ENCODE measurements at regions not wholly inside any gene's neighbourhood (a gene's known extent, or its start where the extent isn't known, plus 50 kb on each side); places are given as distances from the start of the nearest gene placed in this dataset.

DNA sequence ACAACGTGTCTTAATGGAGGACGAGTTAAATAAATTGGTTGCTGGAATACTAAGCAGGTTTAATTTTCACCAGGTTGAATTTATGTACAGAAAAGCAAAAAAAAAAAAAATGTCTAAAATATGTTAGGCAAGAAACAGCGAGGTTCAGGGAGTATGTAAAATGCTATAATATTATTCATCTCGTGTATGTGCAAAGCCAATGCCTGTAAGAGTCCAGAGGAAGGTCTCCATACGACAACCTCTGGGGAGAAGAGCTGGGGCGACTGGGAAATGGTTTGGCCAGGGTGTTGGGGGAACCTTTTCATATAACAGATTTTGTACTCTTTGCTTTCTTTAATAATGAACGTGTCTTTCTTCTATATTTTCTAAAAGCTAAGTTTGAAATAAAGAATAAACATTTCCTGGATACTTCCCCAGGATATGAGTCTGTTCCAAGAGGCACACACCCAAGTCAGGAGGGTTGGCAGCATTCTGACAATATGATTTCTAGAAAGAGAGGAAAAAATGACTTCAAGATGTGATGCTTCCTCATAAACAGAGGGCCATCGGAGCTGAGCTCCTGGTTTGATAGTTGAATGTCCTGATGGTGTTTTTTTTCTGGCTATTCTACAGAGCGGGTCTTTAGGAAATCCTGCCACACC lies 208.6 kb upstream of the MGMT start:
- no peak for DNase-seq
- Histone ChIP-seq H4K20me1 (ENCODE audit: insufficient read depth) (no peaks in the 10 kb centered on the region), H3K27me3 (ENCODE audit: insufficient read depth) (no peaks in the 10 kb centered on the region), H3K4me3 (ENCODE audit: low read depth in 2 of 2, low read length in 1 of 2) (no peak overlapping the region), H3K9ac (no peak overlapping the region), H3K9me3 (peaks cover 16% of the 10 kb centered on the region; the same call in 1 of the 2 replicates), H3K79me2 (ENCODE audit: insufficient read depth) (no peaks in the 10 kb centered on the region), H3K27ac (ENCODE audit: low read depth in 2 of 2, low read length in 1 of 2) (no peak overlapping the region), H3K4me1 (ENCODE audit: control insufficient read depth in 1 of 2, insufficient read depth in 2 of 2, low read depth in 1 of 2, low read length in 1 of 2) (no peaks in the 10 kb centered on the region), H3K4me2 (no peak overlapping the region), H3K9me2 (no peaks in the 10 kb centered on the region), H2AFZ (ENCODE audit: low read depth) (no peak overlapping the region), H3K36me3 (replicated peaks in 1 of 2; ENCODE audit: control insufficient read depth in 1 of 2, insufficient read depth in 2 of 2, low read length in 1 of 2) (no peaks in the 10 kb centered on the region), H3F3A (replicated peaks; ENCODE audit: insufficient read depth) (no peaks in the 10 kb centered on the region)
- ChIA-PET CTCF (no interaction called here), POLR2A (no interaction called here)
- no peak for TF ChIP-seq RXRA (IDR thresholded peaks at IDR 0.05; ENCODE audit: borderline replicate concordance, low read depth)
- TF ChIP-seq USF1 (IDR thresholded peaks at IDR 0.05; ENCODE audit: borderline replicate concordance, low read depth): no peak
- TF ChIP-seq CHD2 (IDR thresholded peaks at IDR 0.05; ENCODE audit: low read length, partially characterized antibody): no peak
- WGBS (ENCODE audit: low lambda C conversion rate): 9% methylated on average over 9 of the region's 9 CpGs

- no peaks in the 10 kb centered on the region for H3K36me3 ChIP-seq (replicated peaks in 1 of 2; ENCODE audit: control insufficient read depth in 1 of 2, insufficient read depth in 2 of 2, low read length in 1 of 2)
- H2AFZ ChIP-seq (ENCODE audit: low read depth): no peak overlapping the region
- no peak overlapping the region for H3K9ac ChIP-seq
- no peaks in the 10 kb centered on the region for H3K79me2 ChIP-seq (ENCODE audit: insufficient read depth)
- H3K27ac ChIP-seq (ENCODE audit: low read depth in 2 of 2, low read length in 1 of 2): no peak overlapping the region
- H3F3A ChIP-seq (replicated peaks; ENCODE audit: insufficient read depth): no peaks in the 10 kb centered on the region
- no peak overlapping the region for H3K4me3 ChIP-seq (ENCODE audit: low read depth in 2 of 2, low read length in 1 of 2)
- H3K9me3 ChIP-seq: peaks cover 16% of the 10 kb centered on the region; the same call in 1 of the 2 replicates
- no peak for DNase-seq
- no peaks in the 10 kb centered on the region for H3K9me2 ChIP-seq
- H3K27me3 ChIP-seq (ENCODE audit: insufficient read depth): no peaks in the 10 kb centered on the region
- ChIA-PET CTCF (no interaction called here), POLR2A (no interaction called here)
- TF ChIP-seq JUND (IDR thresholded peaks at IDR 0.05): no peak
- no peak for TF ChIP-seq IRF3 (IDR thresholded peaks at IDR 0.05; ENCODE audit: low read depth, low read length)
- TF ChIP-seq TAF1 (IDR thresholded peaks at IDR 0.05; ENCODE audit: borderline replicate concordance, low read depth, low read length): no peak
- TF ChIP-seq GATA2 (CRISPR knock-in tag; IDR thresholded peaks at IDR 0.05): no peak
- TF ChIP-seq CHD2 (IDR thresholded peaks at IDR 0.05; ENCODE audit: low read length, partially characterized antibody): no peak
- TF ChIP-seq FOXM1 (IDR thresholded peaks at IDR 0.05; ENCODE audit: low read depth): no peak
- H3K4me1 ChIP-seq (ENCODE audit: control insufficient read depth in 1 of 2, insufficient read depth in 2 of 2, low read depth in 1 of 2, low read length in 1 of 2): no peaks in the 10 kb centered on the region
- no peak overlapping the region for H3K4me2 ChIP-seq
- no peaks in the 10 kb centered on the region for H4K20me1 ChIP-seq (ENCODE audit: insufficient read depth)
- 46% methylated on average over 9 of the region's 9 CpGs for WGBS (ENCODE audit: low lambda C conversion rate)
Observed at GRCh38 chr10:129259128-129259815, 207.8 kb upstream of the MGMT start.

DNA sequence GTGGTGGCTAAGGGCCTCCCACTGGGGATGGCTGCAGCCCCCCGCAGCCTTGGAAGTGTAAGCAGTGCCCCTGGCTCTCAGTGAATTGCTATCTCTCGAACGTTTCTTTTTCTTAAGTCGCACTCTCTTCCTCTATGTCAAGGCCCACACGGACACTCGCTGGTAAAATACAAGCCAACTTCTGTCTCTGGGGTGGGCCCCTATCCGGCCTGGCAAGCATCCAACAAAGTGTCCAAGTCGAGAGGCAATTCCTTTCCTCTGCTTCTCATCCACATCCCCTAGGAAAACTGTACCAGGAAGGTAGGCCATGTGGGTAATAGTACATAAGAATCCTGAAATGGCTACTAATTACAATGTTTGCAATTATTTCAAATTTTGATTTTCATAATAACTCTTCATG lies 194.9 kb upstream of the MGMT start:
- Histone ChIP-seq H3K9me2 (no peaks in the 10 kb centered on the region), H3K9me3 (no peaks in the 10 kb centered on the region; the same call in none of the 2 replicates), H3K27ac (ENCODE audit: low read depth in 2 of 2, low read length in 1 of 2) (no peak overlapping the region), H4K20me1 (ENCODE audit: insufficient read depth) (no peaks in the 10 kb centered on the region), H3F3A (replicated peaks; ENCODE audit: insufficient read depth) (no peaks in the 10 kb centered on the region), H3K79me2 (ENCODE audit: insufficient read depth) (no peaks in the 10 kb centered on the region), H3K4me3 (ENCODE audit: low read depth in 2 of 2, low read length in 1 of 2) (no peak overlapping the region), H3K4me1 (ENCODE audit: control insufficient read depth in 1 of 2, insufficient read depth in 2 of 2, low read depth in 1 of 2, low read length in 1 of 2) (no peaks in the 10 kb centered on the region), H2AFZ (ENCODE audit: low read depth) (no peak overlapping the region), H3K4me2 (no peak overlapping the region), H3K27me3 (ENCODE audit: insufficient read depth) (no peaks in the 10 kb centered on the region), H3K36me3 (replicated peaks in 1 of 2; ENCODE audit: control insufficient read depth in 1 of 2, insufficient read depth in 2 of 2, low read length in 1 of 2) (no peaks in the 10 kb centered on the region), H3K9ac (no peak overlapping the region)
- ChIA-PET POLR2A (no interaction called here), CTCF (interaction anchor here (0.7 kb wide), 1 partner anchor 536 kb away, joined by 4 read pairs; no protein-coding TSS in a partner anchor)
- WGBS (ENCODE audit: low lambda C conversion rate): 51% methylated on average over 8 of the region's 8 CpGs
- TF ChIP-seq MXI1 (IDR thresholded peaks at IDR 0.05; ENCODE audit: low read depth, low read length): no peak
- TF ChIP-seq JUND (IDR thresholded peaks at IDR 0.05): no peak
- TF ChIP-seq RAD21 (IDR thresholded peaks at IDR 0.05; ENCODE audit: low read length): no peak
- TF ChIP-seq RCOR1 (IDR thresholded peaks at IDR 0.05; ENCODE audit: low read length): no peak
- TF ChIP-seq MEF2A (IDR thresholded peaks at IDR 0.05; ENCODE audit: borderline replicate concordance, low read depth): no peak
- no peak for TF ChIP-seq CTCF (IDR thresholded peaks at IDR 0.05)
- no peak for TF ChIP-seq TEAD4 (IDR thresholded peaks at IDR 0.05; ENCODE audit: borderline replicate concordance, insufficient read depth)
- no peak for DNase-seq
